ENCODE measurements at regions not wholly inside any gene's neighbourhood (a gene's known extent, or its start where the extent isn't known, plus 50 kb on each side); places are given as distances from the start of the nearest gene placed in this dataset.
A peak's percentile ranks its signal among the peaks of the same experiment; 100 is the strongest.

GRCh38 chr12:92277795-92278194 lies 132.1 kb upstream of the BTG1 start:
- Histone ChIP-seq H3K79me2 (ENCODE audit: control insufficient read depth, insufficient read depth, low read length) (no peaks in the 10 kb centered on the region), H3K56ac (ENCODE audit: low read length) (no peak overlapping the region), H3K18ac (ENCODE audit: low read length) (no peak overlapping the region), H3K36me3 (ENCODE audit: control insufficient read depth, insufficient read depth, low read length) (no peaks in the 10 kb centered on the region), H3K27ac (ENCODE audit: low read depth, low read length) (no peak overlapping the region), H3K23ac (ENCODE audit: low read length) (no peak overlapping the region), H3K4ac (ENCODE audit: low read depth, low read length) (no peak overlapping the region), H2AK5ac (ENCODE audit: low read length) (no peak overlapping the region), H2BK120ac (ENCODE audit: low read depth, low read length) (no peak overlapping the region), H3K4me3 (ENCODE audit: low read length) (no peak overlapping the region), H3K9ac (ENCODE audit: low read length) (no peak overlapping the region), H3K79me1 (ENCODE audit: low read length) (no peaks in the 10 kb centered on the region), H4K5ac (ENCODE audit: low read length) (no peak overlapping the region), H3K27me3 (ENCODE audit: insufficient read depth, low read length, poor library complexity) (no peaks in the 10 kb centered on the region), H2BK5ac (ENCODE audit: low read length) (no peak overlapping the region), H4K8ac (ENCODE audit: low read depth, low read length) (no peak overlapping the region), H3K4me1 (ENCODE audit: control insufficient read depth, low read depth, low read length) (no peaks in the 10 kb centered on the region), H2BK15ac (replicated peaks; ENCODE audit: low read depth) (no peak overlapping the region), H3K4me2 (ENCODE audit: low read length) (no peak overlapping the region)
- no peak for DNase-seq
- no CpG with 5 or more reads among the region's 2 CpGs for WGBS (ENCODE audit: extremely low coverage, insufficient coverage, low lambda C conversion rate)

- H3K4me1 ChIP-seq (ENCODE audit: control insufficient read depth, low read depth, low read length) = no peaks in the 10 kb centered on the region
- H3K4ac ChIP-seq (ENCODE audit: low read depth, low read length) = no peak overlapping the region
- H2AK5ac ChIP-seq (ENCODE audit: low read length) = no peak overlapping the region
- no peaks in the 10 kb centered on the region for H3K27me3 ChIP-seq (ENCODE audit: insufficient read depth, low read length, poor library complexity)
- no peak overlapping the region for H3K4me3 ChIP-seq (ENCODE audit: low read length)
- H2BK5ac ChIP-seq (ENCODE audit: low read length) = no peak overlapping the region
- H3K4me2 ChIP-seq (ENCODE audit: low read length) = no peak overlapping the region
- no peak overlapping the region for H4K8ac ChIP-seq (ENCODE audit: low read depth, low read length)
- no peak overlapping the region for H3K18ac ChIP-seq (ENCODE audit: low read length)
- H3K9ac ChIP-seq (ENCODE audit: low read length) = no peak overlapping the region
- no peak overlapping the region for H3K27ac ChIP-seq (ENCODE audit: low read depth, low read length)
- H3K56ac ChIP-seq (ENCODE audit: low read length) = no peak overlapping the region
- WGBS (ENCODE audit: extremely low coverage, insufficient coverage, low lambda C conversion rate) = no CpG with 5 or more reads among the region's 1 CpG
- no peak overlapping the region for H3K23ac ChIP-seq (ENCODE audit: low read length)
- H3K36me3 ChIP-seq (ENCODE audit: control insufficient read depth, insufficient read depth, low read length) = no peaks in the 10 kb centered on the region
- H3K79me2 ChIP-seq (ENCODE audit: control insufficient read depth, insufficient read depth, low read length) = no peaks in the 10 kb centered on the region
- no peak overlapping the region for H2BK15ac ChIP-seq (replicated peaks; ENCODE audit: low read depth)
- no peak overlapping the region for H2BK120ac ChIP-seq (ENCODE audit: low read depth, low read length)
- no peak overlapping the region for H4K5ac ChIP-seq (ENCODE audit: low read length)
- no peak for DNase-seq
- no peaks in the 10 kb centered on the region for H3K79me1 ChIP-seq (ENCODE audit: low read length)
Measured at GRCh38 chr12:92276276-92276675, 130.6 kb upstream of the BTG1 start.

- Histone ChIP-seq H3K79me1 (ENCODE audit: low read length) (no peaks in the 10 kb centered on the region), H3K79me2 (ENCODE audit: control insufficient read depth, insufficient read depth, low read length) (no peaks in the 10 kb centered on the region), H3K4me3 (ENCODE audit: low read length) (no peak overlapping the region), H2BK120ac (ENCODE audit: low read depth, low read length) (no peak overlapping the region), H3K4ac (ENCODE audit: low read depth, low read length) (no peak overlapping the region), H4K5ac (ENCODE audit: low read length) (no peak overlapping the region), H2BK5ac (ENCODE audit: low read length) (no peak overlapping the region), H3K27ac (ENCODE audit: low read depth, low read length) (no peak overlapping the region), H4K8ac (ENCODE audit: low read depth, low read length) (no peak overlapping the region), H3K23ac (ENCODE audit: low read length) (peak overlapping the region; percentile 59), H2AK5ac (ENCODE audit: low read length) (no peak overlapping the region), H3K4me1 (ENCODE audit: control insufficient read depth, low read depth, low read length) (no peaks in the 10 kb centered on the region), H3K56ac (ENCODE audit: low read length) (no peak overlapping the region), H3K4me2 (ENCODE audit: low read length) (no peak overlapping the region), H3K36me3 (ENCODE audit: control insufficient read depth, insufficient read depth, low read length) (no peaks in the 10 kb centered on the region), H3K27me3 (ENCODE audit: insufficient read depth, low read length, poor library complexity) (no peaks in the 10 kb centered on the region), H2BK15ac (replicated peaks; ENCODE audit: low read depth) (no peak overlapping the region), H3K9ac (ENCODE audit: low read length) (no peak overlapping the region), H3K18ac (ENCODE audit: low read length) (no peak overlapping the region)
- WGBS (ENCODE audit: extremely low coverage, insufficient coverage, low lambda C conversion rate) = no CpG with 5 or more reads among the region's 7 CpGs
- DNase-seq = no peak
Measured at GRCh38 chr12:92275443-92276154, 130.0 kb upstream of the BTG1 start.

- H3K4ac ChIP-seq (ENCODE audit: low read depth, low read length) = no peak overlapping the region
- H2BK15ac ChIP-seq (replicated peaks; ENCODE audit: low read depth) = no peak overlapping the region
Measured at GRCh38 chr12:92273076-92273475, 127.4 kb upstream of the BTG1 start.

GRCh38 chr12:92272061-92272964 lies 126.7 kb upstream of the BTG1 start:
- no peak overlapping the region for H4K5ac ChIP-seq (ENCODE audit: low read length)
- H3K36me3 ChIP-seq (ENCODE audit: control insufficient read depth, insufficient read depth, low read length) = no peaks in the 10 kb centered on the region
- H2BK5ac ChIP-seq (ENCODE audit: low read length) = no peak overlapping the region
- no peak overlapping the region for H3K4me2 ChIP-seq (ENCODE audit: low read length)
- no peak overlapping the region for H3K27ac ChIP-seq (ENCODE audit: low read depth, low read length)
- H3K56ac ChIP-seq (ENCODE audit: low read length) = no peak overlapping the region
- H2BK120ac ChIP-seq (ENCODE audit: low read depth, low read length) = no peak overlapping the region
- H3K23ac ChIP-seq (ENCODE audit: low read length) = no peak overlapping the region
- H3K4ac ChIP-seq (ENCODE audit: low read depth, low read length) = peak overlapping the region; percentile 36
- DNase-seq = peak; percentile 21
- no peak overlapping the region for H3K4me3 ChIP-seq (ENCODE audit: low read length)
- H2AK5ac ChIP-seq (ENCODE audit: low read length) = no peak overlapping the region
- H3K79me2 ChIP-seq (ENCODE audit: control insufficient read depth, insufficient read depth, low read length) = no peaks in the 10 kb centered on the region
- no peak overlapping the region for H2BK15ac ChIP-seq (replicated peaks; ENCODE audit: low read depth)
- H3K9ac ChIP-seq (ENCODE audit: low read length) = no peak overlapping the region
- H3K79me1 ChIP-seq (ENCODE audit: low read length) = no peaks in the 10 kb centered on the region
- H3K18ac ChIP-seq (ENCODE audit: low read length) = no peak overlapping the region
- no peak overlapping the region for H4K8ac ChIP-seq (ENCODE audit: low read depth, low read length)
- no peaks in the 10 kb centered on the region for H3K27me3 ChIP-seq (ENCODE audit: insufficient read depth, low read length, poor library complexity)
- no peaks in the 10 kb centered on the region for H3K4me1 ChIP-seq (ENCODE audit: control insufficient read depth, low read depth, low read length)
- WGBS (ENCODE audit: extremely low coverage, insufficient coverage, low lambda C conversion rate) = no CpG with 5 or more reads among the region's 9 CpGs

More at GRCh38 chr12:92273076-92273475, 127.4 kb upstream of the BTG1 start:
- no CpG with 5 or more reads among the region's 2 CpGs for WGBS (ENCODE audit: extremely low coverage, insufficient coverage, low lambda C conversion rate)
- H2BK5ac ChIP-seq (ENCODE audit: low read length) = no peak overlapping the region
- no peaks in the 10 kb centered on the region for H3K4me1 ChIP-seq (ENCODE audit: control insufficient read depth, low read depth, low read length)
- no peak overlapping the region for H3K23ac ChIP-seq (ENCODE audit: low read length)
- no peak for DNase-seq
- H2BK120ac ChIP-seq (ENCODE audit: low read depth, low read length) = no peak overlapping the region
- H3K27ac ChIP-seq (ENCODE audit: low read depth, low read length) = no peak overlapping the region
- H3K56ac ChIP-seq (ENCODE audit: low read length) = no peak overlapping the region
- H4K5ac ChIP-seq (ENCODE audit: low read length) = no peak overlapping the region
- H3K36me3 ChIP-seq (ENCODE audit: control insufficient read depth, insufficient read depth, low read length) = no peaks in the 10 kb centered on the region
- no peak overlapping the region for H4K8ac ChIP-seq (ENCODE audit: low read depth, low read length)
- H3K4me2 ChIP-seq (ENCODE audit: low read length) = no peak overlapping the region
- H3K79me2 ChIP-seq (ENCODE audit: control insufficient read depth, insufficient read depth, low read length) = no peaks in the 10 kb centered on the region
- H3K9ac ChIP-seq (ENCODE audit: low read length) = no peak overlapping the region
- no peak overlapping the region for H2AK5ac ChIP-seq (ENCODE audit: low read length)
- H3K27me3 ChIP-seq (ENCODE audit: insufficient read depth, low read length, poor library complexity) = no peaks in the 10 kb centered on the region
- H3K4me3 ChIP-seq (ENCODE audit: low read length) = no peak overlapping the region
- no peaks in the 10 kb centered on the region for H3K79me1 ChIP-seq (ENCODE audit: low read length)
- H3K18ac ChIP-seq (ENCODE audit: low read length) = no peak overlapping the region
